B cell (primary cell): ENCODE measurements at regions not wholly inside any gene's neighbourhood (a gene's known extent, or its start where the extent isn't known, plus 50 kb on each side); places are given as distances from the start of the nearest gene placed in this dataset.

Experiments used
- CTCF ChIP-seq: fragments of 200-600 bp; IDR thresholded peaks from one replicate; pipeline ENCODE4 v1.8.0; 2022; ENCODE audit warnings: antibody characterized with exemption, mild to moderate bottlenecking
- EZH2 ChIP-seq: IDR thresholded peaks from 2 replicates; pipeline ENCODE4 v1.6.1; 2012; ENCODE audit warnings: borderline replicate concordance, low read depth, mild to moderate bottlenecking, moderate library complexity, low read length; ENCODE audit not compliant: insufficient read depth, poor library complexity, severe bottlenecking

DNA sequence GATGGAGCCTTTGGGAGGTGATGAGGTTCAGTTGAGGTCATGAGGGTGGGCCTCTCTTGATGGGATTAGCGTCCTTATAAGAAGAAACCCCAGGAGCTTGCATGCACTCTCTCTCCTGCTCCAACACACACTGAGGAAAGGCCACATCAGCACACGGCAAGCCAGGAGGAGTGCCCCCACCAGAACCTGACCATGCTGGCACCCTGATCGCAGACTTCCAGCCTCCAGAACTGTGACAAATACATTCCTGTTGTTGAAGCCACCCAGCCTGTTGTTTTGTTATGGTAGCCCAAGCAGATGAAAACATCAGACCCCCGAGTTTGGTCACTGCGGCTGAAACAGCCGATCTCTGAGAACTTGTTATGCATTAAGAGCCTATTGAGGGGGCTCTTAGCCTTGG lies 64.8 kb upstream of the SOD1 start:
- TF ChIP-seq EZH2: no peak
- no peak for TF ChIP-seq CTCF
